Rectal smooth muscle tissue (tissue), 1 donor: ENCODE measurements at regions not wholly inside any gene's neighbourhood (a gene's known extent, or its start where the extent isn't known, plus 50 kb on each side); places are given as distances from the start of the nearest gene placed in this dataset.
"Not testable (repeated sequence)": the region's sequence is repeated elsewhere in the genome, so short reads cannot be mapped to it uniquely, and the experiment has no call there.

ENCODE experiments used
- H3K27ac ChIP-seq: one replicate; pipeline ENCODE4 v1.7.0; 2013; ENCODE audit warnings: low read depth, low read length, inconsistent platforms
- H3K27me3 ChIP-seq: one replicate; pipeline ENCODE4 v1.7.0; 2013; ENCODE audit warnings: low read length; ENCODE audit not compliant: control insufficient read depth, insufficient read depth
- H3K36me3 ChIP-seq: one replicate; pipeline ENCODE4 v1.7.0; 2013; ENCODE audit warnings: low read length; ENCODE audit not compliant: control insufficient read depth, insufficient read depth
- H3K4me1 ChIP-seq: one replicate; pipeline ENCODE4 v1.7.0; 2013; ENCODE audit warnings: low read length; ENCODE audit not compliant: control insufficient read depth, insufficient read depth
- H3K4me3 ChIP-seq: one replicate; pipeline ENCODE4 v1.7.0; 2013; ENCODE audit warnings: low read length
- H3K9ac ChIP-seq: one replicate; pipeline ENCODE4 v1.7.0; 2013; ENCODE audit warnings: low read length

- H3K27me3 ChIP-seq, result no peaks in the 10 kb centered on the region
- H3K4me1 ChIP-seq, result no peaks in the 10 kb centered on the region
- H3K4me3 ChIP-seq, result no peak overlapping the region
- H3K9ac ChIP-seq, result no peak overlapping the region
- no peak overlapping the region for H3K27ac ChIP-seq
- no peaks in the 10 kb centered on the region for H3K36me3 ChIP-seq
Observed at GRCh38 chr6:163744256-163744925, 329.9 kb downstream of the QKI start.

GRCh38 chr6:163743796-163744195 is 329.3 kb downstream of the QKI start:
- H3K27ac ChIP-seq, result no peak overlapping the region
- H3K4me1 ChIP-seq, result no peaks in the 10 kb centered on the region
- no peak overlapping the region for H3K9ac ChIP-seq
- H3K27me3 ChIP-seq, result no peaks in the 10 kb centered on the region
- H3K36me3 ChIP-seq, result no peaks in the 10 kb centered on the region
- H3K4me3 ChIP-seq, result no peak overlapping the region

GRCh38 chr6:163741743-163742363 is 327.3 kb downstream of the QKI start:
- H3K4me1 ChIP-seq, result no peaks in the 10 kb centered on the region
- H3K27ac ChIP-seq, result no peak overlapping the region
- H3K9ac ChIP-seq, result no peak overlapping the region
- H3K36me3 ChIP-seq, result no peaks in the 10 kb centered on the region
- H3K27me3 ChIP-seq, result no peaks in the 10 kb centered on the region
- H3K4me3 ChIP-seq, result no peak overlapping the region

GRCh38 chr6:163741342-163741741 is 326.8 kb downstream of the QKI start:
- Histone ChIP-seq H3K4me3 (no peak overlapping the region), H3K27ac (no peak overlapping the region), H3K36me3 (no peaks in the 10 kb centered on the region), H3K4me1 (no peaks in the 10 kb centered on the region), H3K27me3 (no peaks in the 10 kb centered on the region), H3K9ac (no peak overlapping the region)

- no peak overlapping the region for H3K27ac ChIP-seq
- no peaks in the 10 kb centered on the region for H3K4me1 ChIP-seq
- H3K27me3 ChIP-seq, result no peaks in the 10 kb centered on the region
- no peaks in the 10 kb centered on the region for H3K36me3 ChIP-seq
- H3K4me3 ChIP-seq, result no peak overlapping the region
- no peak overlapping the region for H3K9ac ChIP-seq
Observed at GRCh38 chr6:163739966-163740365, 325.4 kb downstream of the QKI start.

- no peaks in the 10 kb centered on the region for H3K36me3 ChIP-seq
- H3K27me3 ChIP-seq, result no peaks in the 10 kb centered on the region
- H3K4me3 ChIP-seq, result no peak overlapping the region
- H3K9ac ChIP-seq, result no peak overlapping the region
- no peak overlapping the region for H3K27ac ChIP-seq
- no peaks in the 10 kb centered on the region for H3K4me1 ChIP-seq
Observed at GRCh38 chr6:163739408-163739725, 324.8 kb downstream of the QKI start.

GRCh38 chr6:163738725-163739407 is 324.3 kb downstream of the QKI start:
- Histone ChIP-seq H3K27me3 (no peaks in the 10 kb centered on the region), H3K36me3 (no peaks in the 10 kb centered on the region), H3K27ac (no peak overlapping the region), H3K9ac (no peak overlapping the region), H3K4me1 (no peaks in the 10 kb centered on the region), H3K4me3 (no peak overlapping the region)

- no peaks in the 10 kb centered on the region for H3K36me3 ChIP-seq
Observed at GRCh38 chr6:163738304-163738703, 323.8 kb downstream of the QKI start.

GRCh38 chr6:163735076-163735475 is 320.6 kb downstream of the QKI start:
- H3K36me3 ChIP-seq, result no peaks in the 10 kb centered on the region
- H3K4me1 ChIP-seq, result peaks cover 2% of the 10 kb centered on the region
- H3K27ac ChIP-seq, result no peak overlapping the region
- no peaks in the 10 kb centered on the region for H3K27me3 ChIP-seq
- H3K9ac ChIP-seq, result no peak overlapping the region
- no peak overlapping the region for H3K4me3 ChIP-seq

More at GRCh38 chr6:163738304-163738703, 323.8 kb downstream of the QKI start:
- no peak overlapping the region for H3K4me3 ChIP-seq
- H3K4me1 ChIP-seq, result no peaks in the 10 kb centered on the region
- no peaks in the 10 kb centered on the region for H3K27me3 ChIP-seq
- no peak overlapping the region for H3K27ac ChIP-seq
- H3K9ac ChIP-seq, result no peak overlapping the region

GRCh38 chr6:163733061-163733460 is 318.5 kb downstream of the QKI start:
- Histone ChIP-seq H3K27me3 (no peaks in the 10 kb centered on the region), H3K4me1 (peaks cover 2% of the 10 kb centered on the region), H3K36me3 (no peaks in the 10 kb centered on the region), H3K9ac (no peak overlapping the region), H3K27ac (no peak overlapping the region), H3K4me3 (no peak overlapping the region)

- H3K36me3 ChIP-seq, result no peaks in the 10 kb centered on the region
- H3K4me3 ChIP-seq, result no peak overlapping the region
- H3K27me3 ChIP-seq, result no peaks in the 10 kb centered on the region
- H3K27ac ChIP-seq, result no peak overlapping the region
- no peak overlapping the region for H3K9ac ChIP-seq
- peaks cover 2% of the 10 kb centered on the region for H3K4me1 ChIP-seq
Observed at GRCh38 chr6:163732479-163732878, 318.0 kb downstream of the QKI start.

GRCh38 chr6:163732014-163732351 is 317.5 kb downstream of the QKI start:
- H3K4me1 ChIP-seq, H3K27me3 ChIP-seq, H3K27ac ChIP-seq, H3K9ac ChIP-seq, H3K4me3 ChIP-seq, H3K36me3 ChIP-seq: not testable (repeated sequence)
